NT2/D1 (cell line): ENCODE measurements at regions not wholly inside any gene's neighbourhood (a gene's known extent, or its start where the extent isn't known, plus 50 kb on each side); places are given as distances from the start of the nearest gene placed in this dataset.

ENCODE experiments used
- DNase-seq: peaks from one replicate; pipeline ENCODE4 v3.0.0-alpha.2; 2011; ENCODE audit warnings: low read depth, low spot score
- H3K27me3 ChIP-seq: 2 replicates; pipeline ENCODE4 v1.6.0; 2011; ENCODE audit warnings: mild to moderate bottlenecking; ENCODE audit not compliant: insufficient read length, insufficient read depth
- H3K36me3 ChIP-seq: 2 replicates; pipeline ENCODE4 v1.6.1; 2011; ENCODE audit warnings: mild to moderate bottlenecking, low read length, mixed read lengths; ENCODE audit not compliant: insufficient read depth, insufficient read length
- H3K4me1 ChIP-seq: 2 replicates; pipeline ENCODE4 v1.5.1; 2011; ENCODE audit not compliant: insufficient read depth, insufficient read length
- H3K4me3 ChIP-seq: 2 replicates; pipeline ENCODE4 v1.5.1; 2011; ENCODE audit warnings: low read depth; ENCODE audit not compliant: insufficient read length
- H3K9ac ChIP-seq: 2 replicates; pipeline ENCODE4 v1.6.0; 2011; ENCODE audit warnings: low read depth; ENCODE audit not compliant: insufficient read length
- H3K9me3 ChIP-seq: 2 replicates; pipeline ENCODE4 v1.5.1; 2011; ENCODE audit warnings: mild to moderate bottlenecking, low read length; ENCODE audit not compliant: insufficient read depth
- SUZ12 ChIP-seq: IDR thresholded peaks from 2 replicates; pipeline ENCODE4 v1.6.1; 2011; ENCODE audit not compliant: insufficient read length, insufficient read depth; ENCODE audit errors: extremely low read depth
- YY1 ChIP-seq: IDR thresholded peaks from 2 replicates; pipeline ENCODE4 v1.6.1; 2011; ENCODE audit not compliant: insufficient read length, insufficient read depth
- ZNF274 ChIP-seq: IDR thresholded peaks from 2 replicates; pipeline ENCODE4 v1.6.1; 2011; ENCODE audit warnings: mild to moderate bottlenecking, low read depth, low read length

DNA sequence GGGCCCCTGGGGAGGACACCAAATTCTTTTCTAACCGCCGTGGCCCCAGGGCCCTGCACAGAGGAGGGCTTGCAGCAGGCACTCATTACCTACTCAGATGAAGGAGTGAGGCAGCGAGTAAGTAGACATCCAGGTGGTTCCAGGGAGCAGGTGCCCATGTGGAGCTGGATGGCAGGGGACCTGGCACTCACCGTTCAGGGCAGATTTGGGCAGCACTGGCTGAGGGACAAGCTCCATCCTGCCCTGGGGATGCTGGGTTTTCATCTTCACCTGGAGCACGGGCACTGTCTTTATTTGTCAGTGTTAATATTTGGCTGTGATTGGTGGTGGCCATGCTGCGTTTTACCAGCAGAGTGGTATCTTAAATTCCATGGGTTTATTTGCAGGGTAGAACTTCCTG, 1182.7 kb downstream of the BRD1 start:
- DNase-seq = no peak
- no peak overlapping the region for H3K4me3 ChIP-seq
- peaks cover 5% of the 10 kb centered on the region for H3K4me1 ChIP-seq
- H3K36me3 ChIP-seq = no peaks in the 10 kb centered on the region
- H3K27me3 ChIP-seq = no peaks in the 10 kb centered on the region
- H3K9me3 ChIP-seq = no peaks in the 10 kb centered on the region
- TF ChIP-seq ZNF274 = no peak
- no peak for TF ChIP-seq YY1
- TF ChIP-seq SUZ12 = no peak
- H3K9ac ChIP-seq = no peak overlapping the region

DNA sequence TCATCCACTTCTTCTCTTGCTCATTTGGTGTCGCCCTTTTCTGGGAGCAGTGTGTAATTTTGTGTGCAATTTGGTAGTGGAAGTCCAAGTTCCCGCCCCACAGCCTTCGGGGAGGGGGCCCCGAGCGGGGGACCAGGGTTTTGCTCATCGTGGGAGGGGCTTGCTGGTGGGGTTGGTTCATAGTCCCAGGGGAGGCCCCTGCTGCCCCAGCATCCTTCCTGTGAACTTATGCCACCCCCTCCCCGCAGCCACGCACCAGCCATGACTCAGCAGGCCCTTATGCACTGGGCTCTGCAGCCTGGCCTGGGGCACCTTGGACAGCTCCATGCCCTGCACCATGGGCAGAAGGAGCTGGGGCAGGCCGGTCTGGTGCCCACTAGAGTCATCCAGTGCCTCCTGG, 1183.6 kb downstream of the BRD1 start:
- H3K36me3 ChIP-seq = no peaks in the 10 kb centered on the region
- H3K4me1 ChIP-seq = peaks cover 5% of the 10 kb centered on the region
- no peaks in the 10 kb centered on the region for H3K9me3 ChIP-seq
- TF ChIP-seq ZNF274 (no peak), SUZ12 (no peak), YY1 (no peak)
- no peak overlapping the region for H3K9ac ChIP-seq
- no peaks in the 10 kb centered on the region for H3K27me3 ChIP-seq
- H3K4me3 ChIP-seq = no peak overlapping the region
- no peak for DNase-seq

DNA sequence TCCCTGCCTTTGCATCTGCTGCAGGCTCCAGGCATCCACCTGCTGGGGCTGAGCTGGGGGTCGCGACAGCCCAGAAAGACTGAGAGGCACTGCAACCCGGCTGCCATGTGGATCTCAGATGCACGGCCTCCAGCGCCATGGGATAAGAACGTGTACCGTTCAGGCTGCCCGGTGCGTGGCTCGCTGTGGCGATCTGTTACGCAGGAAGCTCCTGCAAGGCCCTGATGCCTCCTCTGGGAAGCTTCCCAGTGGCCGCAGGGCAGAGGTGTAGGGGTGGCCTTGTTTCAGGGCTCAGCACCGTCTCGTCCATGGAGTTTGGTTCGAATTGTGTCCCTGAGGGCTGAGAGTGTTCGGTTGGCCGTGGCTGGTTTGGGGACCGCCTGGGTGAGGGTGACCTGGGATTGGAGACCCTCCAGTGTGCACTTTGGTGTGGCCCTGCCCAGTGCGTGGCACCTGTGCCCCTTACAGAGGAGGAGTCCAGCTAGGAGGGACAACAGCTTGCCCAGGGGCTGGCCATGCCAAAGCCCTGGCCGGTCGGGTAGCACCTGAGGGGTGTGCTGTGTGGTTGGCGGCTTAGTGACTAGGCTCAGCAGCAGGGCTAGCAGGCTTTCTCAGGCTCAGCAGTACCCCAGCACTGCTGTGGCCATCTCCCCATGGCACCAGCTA, 1184.5 kb downstream of the BRD1 start:
- no peak for DNase-seq
- Histone ChIP-seq H3K9ac (no peak overlapping the region), H3K36me3 (no peaks in the 10 kb centered on the region), H3K4me1 (peaks cover 5% of the 10 kb centered on the region), H3K27me3 (no peaks in the 10 kb centered on the region), H3K4me3 (no peak overlapping the region), H3K9me3 (no peaks in the 10 kb centered on the region)
- TF ChIP-seq YY1 = no peak
- TF ChIP-seq SUZ12 = no peak
- no peak for TF ChIP-seq ZNF274

DNA sequence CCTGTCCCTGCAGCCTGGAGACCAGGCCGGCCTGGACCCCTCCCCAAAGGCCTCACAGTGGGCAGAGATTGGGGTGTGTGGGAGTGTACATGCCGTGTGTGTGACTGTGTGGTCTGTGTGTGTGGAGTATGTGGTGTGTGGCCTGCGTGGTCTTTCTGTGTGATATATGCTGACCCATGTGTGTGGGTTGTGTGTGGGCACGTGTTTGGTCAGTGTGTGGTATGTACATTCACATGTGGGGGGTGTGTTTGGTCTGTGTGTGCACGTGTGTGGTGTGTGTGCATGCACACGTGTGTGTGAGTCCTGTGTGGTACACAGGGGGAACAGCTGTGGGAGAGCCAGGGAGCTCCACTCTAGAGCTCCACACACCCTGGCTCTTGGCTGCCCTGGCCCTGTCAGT, 1185.1 kb downstream of the BRD1 start:
- Histone ChIP-seq H3K9me3 (no peaks in the 10 kb centered on the region), H3K9ac (no peak overlapping the region), H3K27me3 (no peaks in the 10 kb centered on the region), H3K4me1 (peaks cover 5% of the 10 kb centered on the region), H3K36me3 (no peaks in the 10 kb centered on the region), H3K4me3 (no peak overlapping the region)
- no peak for TF ChIP-seq SUZ12
- no peak for TF ChIP-seq YY1
- no peak for TF ChIP-seq ZNF274
- DNase-seq = no peak

DNA sequence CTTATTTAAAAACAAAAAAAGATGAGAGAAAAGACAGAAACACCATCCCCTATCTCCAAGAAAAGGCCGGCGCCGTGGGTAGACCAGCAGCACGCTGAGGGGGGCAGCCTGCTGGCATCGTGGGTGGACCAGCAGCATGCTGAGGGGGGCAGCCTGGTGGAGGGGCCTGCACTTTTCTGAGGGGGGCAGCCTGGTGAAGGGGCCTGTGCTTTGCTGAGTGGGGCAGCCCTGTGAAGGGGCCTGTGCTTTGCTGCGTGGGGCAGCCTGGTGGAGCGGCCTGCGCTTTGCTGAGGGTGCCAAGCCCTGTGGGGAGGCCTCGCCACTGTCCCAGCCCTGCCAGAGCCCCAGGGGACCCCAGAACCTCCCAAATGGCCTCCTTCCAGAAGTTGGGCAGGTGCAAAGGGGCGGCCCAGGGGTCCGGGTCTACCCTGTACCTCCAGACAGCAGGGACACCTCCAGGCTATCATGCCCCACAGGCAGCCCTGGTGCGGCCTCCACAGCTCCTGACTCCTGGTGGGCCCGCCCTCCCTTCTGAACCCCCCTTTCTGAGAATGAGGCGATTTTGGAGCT, 1185.7 kb downstream of the BRD1 start:
- no peak overlapping the region for H3K4me3 ChIP-seq
- no peak overlapping the region for H3K9ac ChIP-seq
- TF ChIP-seq ZNF274 (no peak), YY1 (no peak), SUZ12 (no peak)
- no peaks in the 10 kb centered on the region for H3K36me3 ChIP-seq
- DNase-seq = no peak
- no peaks in the 10 kb centered on the region for H3K27me3 ChIP-seq
- H3K9me3 ChIP-seq = no peaks in the 10 kb centered on the region
- H3K4me1 ChIP-seq = peaks cover 5% of the 10 kb centered on the region

DNA sequence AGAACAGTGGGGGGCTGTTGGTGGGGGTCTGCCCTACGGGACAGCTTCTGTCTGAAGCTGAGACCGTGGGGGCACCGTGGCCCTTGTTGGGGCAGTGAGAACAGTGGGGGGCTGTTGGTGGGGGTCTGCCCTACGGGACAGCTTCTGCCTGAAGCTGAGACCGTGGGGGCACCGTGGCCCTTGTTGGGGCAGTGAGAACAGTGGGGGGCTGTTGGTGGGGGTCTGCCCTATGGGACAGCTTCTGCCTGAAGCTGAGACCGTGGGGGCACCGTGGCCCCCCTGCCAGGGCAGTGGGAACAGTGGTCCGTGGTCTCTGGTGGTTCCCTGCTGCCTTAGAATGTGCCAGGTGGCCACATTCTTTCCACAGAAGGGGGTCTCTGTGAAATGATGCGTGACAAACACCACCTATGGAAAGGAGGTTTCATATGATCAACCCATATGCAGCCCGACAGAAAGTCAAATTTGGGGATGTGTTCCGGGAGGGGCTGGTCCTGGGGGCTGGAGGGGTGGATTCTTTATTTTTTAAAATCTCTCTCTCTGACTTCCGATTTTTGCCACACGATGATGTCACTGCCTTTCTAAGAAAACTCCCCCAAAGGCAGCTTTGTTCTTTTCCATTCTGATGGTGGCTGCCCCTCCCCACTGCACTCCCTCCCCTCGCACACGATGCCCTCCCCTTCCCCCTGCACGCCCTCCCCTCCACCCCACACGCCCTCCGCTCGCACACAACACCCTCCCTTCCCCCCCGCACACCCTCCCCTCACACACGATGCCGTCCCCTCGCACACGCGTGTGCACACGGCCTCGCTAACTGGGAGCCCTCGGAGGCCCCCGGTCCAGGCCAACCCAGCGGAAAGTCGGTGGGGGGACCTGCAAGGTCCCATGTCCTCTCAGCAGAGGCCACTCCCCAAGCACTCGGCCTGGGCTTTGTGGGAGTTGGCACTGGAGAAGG, 1186.5 kb downstream of the BRD1 start:
- no peak for DNase-seq
- peaks cover 5% of the 10 kb centered on the region for H3K4me1 ChIP-seq
- no peak overlapping the region for H3K9ac ChIP-seq
- no peaks in the 10 kb centered on the region for H3K9me3 ChIP-seq
- H3K27me3 ChIP-seq = no peaks in the 10 kb centered on the region
- no peak overlapping the region for H3K4me3 ChIP-seq
- TF ChIP-seq ZNF274 = no peak
- TF ChIP-seq YY1 = no peak
- no peak for TF ChIP-seq SUZ12
- H3K36me3 ChIP-seq = no peaks in the 10 kb centered on the region
